T-helper 9 cell (primary cell): ENCODE measurements at regions not wholly inside any gene's neighbourhood (a gene's known extent, or its start where the extent isn't known, plus 50 kb on each side); places are given as distances from the start of the nearest gene placed in this dataset.

ENCODE experiments used
- DNase-seq: peaks from one replicate; pipeline ENCODE4 v3.0.0-alpha.2; 2020

DNA sequence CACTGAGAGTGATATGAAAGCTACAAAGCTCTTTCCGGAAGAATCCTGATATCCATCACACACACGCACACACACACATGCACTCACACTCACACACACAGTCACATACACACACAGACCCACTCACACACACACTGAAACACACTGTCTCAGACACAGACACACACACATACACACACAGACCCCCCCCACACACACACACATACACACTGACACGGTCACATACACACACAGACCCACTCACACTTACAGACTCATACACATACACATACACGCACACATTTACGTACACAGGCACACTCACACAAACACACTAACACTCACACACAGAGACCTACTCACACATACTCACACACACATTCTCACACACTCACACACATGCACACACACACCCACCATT, 58.6 kb downstream of the LIG4 start:
- DNase-seq: no peak

DNA sequence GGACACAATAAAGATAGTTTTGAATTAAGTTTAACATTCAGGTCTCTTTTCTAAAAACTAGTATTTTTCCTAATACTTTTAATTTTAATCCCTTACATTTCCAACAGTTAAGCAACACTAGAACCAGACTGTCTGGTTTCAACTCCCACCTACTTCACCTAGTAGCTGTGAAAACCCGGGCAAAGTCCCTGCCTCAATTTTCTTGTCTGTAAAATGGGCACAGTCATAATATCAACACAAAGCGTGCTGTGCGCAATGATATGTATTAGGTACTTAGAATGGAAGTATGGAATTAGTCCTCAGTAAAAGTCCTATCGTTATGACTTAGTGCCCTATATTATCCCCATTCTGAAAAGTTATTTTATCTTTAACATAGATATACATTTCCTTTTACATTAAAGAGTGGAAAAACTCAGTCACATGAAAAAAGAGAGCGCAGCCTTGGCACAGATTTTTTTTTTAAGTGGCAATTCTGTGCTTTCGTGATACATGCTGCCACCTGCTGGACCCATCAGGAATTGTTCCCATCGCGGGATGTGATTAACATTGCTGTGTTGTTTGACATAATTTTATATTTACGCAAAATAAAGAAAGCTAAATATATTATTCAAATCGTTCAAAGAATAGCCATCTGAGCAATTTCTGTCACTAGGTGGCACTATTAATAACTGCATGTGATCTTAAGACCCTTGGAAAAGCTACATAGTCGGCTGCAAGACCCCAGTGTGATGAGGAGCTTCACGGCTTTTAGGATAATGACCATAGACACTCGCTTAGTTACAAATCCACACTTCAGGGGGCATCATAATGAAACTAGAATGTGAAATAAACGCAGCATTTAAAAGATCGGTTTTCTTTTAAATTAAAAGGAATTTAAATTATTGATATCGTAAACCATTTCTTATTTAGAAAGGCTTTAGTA, 59.9 kb downstream of the LIG4 start:
- peak; percentile 50 for DNase-seq

GRCh38 chr13:108154421-108154858, 60.9 kb downstream of the LIG4 start:
- DNase-seq: no peak

GRCh38 chr13:108146642-108147041, 68.7 kb downstream of the LIG4 start:
- DNase-seq: no peak

- no peak for DNase-seq
These were observed 72.5 kb downstream of the LIG4 start for GRCh38 chr13:108142702-108143436.

DNA sequence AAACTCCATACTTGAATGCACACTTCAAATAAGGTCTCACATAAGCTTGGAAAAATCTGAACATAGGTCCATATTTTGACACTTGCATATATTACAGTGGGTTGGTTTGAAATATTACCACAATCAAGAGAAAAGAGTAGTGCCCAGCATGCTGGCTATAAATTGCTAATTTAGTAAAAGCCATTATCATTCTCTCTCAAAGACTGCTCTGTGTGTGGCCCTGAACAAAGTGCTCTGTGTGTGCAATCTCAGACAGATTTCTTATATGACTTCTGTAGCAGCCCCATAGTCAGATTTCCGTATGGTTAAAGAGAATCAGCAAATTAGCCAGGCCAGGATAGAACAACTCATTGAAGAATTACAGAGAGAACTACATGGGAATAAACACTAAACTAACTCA, 78.2 kb downstream of the LIG4 start:
- no peak for DNase-seq

- DNase-seq: no peak
These were observed 87.9 kb downstream of the LIG4 start for GRCh38 chr13:108127406-108127805.

GRCh38 chr13:108126056-108126455, 89.3 kb downstream of the LIG4 start:
- DNase-seq: no peak

DNA sequence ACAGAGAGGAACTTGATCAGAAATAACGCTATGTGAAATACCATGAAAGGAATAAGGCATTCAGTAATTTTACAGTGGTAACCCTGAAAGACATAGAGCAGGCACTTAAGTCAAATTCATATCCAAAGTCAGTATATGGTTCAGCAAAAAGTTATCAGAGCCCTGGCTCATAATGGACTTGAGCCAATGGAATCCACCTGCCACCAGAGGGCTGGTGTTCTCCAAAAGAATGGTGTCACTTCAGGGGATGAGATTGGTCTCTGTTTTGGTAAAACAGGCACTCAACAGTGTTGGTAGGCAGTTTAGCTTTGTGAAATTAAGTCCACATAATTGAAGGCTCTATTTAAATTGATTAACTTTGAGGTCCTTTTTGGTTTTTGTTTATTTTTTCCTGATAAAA, 93.9 kb downstream of the LIG4 start:
- DNase-seq: no peak

- no peak for DNase-seq
These were observed 94.5 kb downstream of the LIG4 start for GRCh38 chr13:108120856-108121255.

GRCh38 chr13:108120302-108120701, 95.0 kb downstream of the LIG4 start:
- DNase-seq: no peak

GRCh38 chr13:108115738-108116137, 99.6 kb downstream of the LIG4 start:
- no peak for DNase-seq

DNA sequence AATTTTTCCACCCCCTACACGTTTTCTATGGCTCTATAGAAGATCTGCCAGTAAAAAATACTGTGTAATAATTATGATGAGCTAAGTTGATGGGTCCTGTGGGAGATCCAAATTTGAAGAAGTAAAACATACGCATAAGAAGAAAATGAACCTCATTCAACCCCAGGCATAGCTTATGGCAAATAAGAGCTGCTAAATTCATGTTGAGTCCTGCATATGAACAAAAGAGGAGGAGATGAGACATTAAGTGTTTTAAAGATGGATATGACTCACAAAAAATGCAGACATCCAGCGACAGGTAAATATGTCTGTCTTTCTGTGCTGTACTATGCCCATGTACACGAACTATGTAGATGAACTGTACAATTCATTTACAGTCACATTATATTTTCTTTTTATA, 101.9 kb downstream of the LIG4 start:
- no peak for DNase-seq

DNA sequence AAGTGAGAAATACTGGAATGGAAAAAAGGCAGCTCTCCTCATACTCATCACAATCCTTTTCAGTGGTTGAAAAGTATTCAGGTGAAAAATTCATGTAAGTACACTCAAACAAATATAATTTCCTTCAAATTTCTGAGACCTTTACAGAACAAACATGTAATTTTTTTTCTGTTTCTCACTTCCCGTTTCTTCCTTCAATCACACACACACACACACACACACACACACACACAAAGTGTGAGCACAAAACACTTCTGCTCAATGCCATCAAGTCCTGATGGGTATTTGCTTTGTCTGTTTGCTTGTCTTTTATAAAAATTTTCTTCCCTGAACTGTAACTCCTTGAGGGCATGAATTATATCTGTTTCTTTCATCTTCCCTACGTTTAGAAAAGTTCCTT, 110.6 kb downstream of the LIG4 start:
- no peak for DNase-seq

- DNase-seq: no peak
These were observed 112.6 kb downstream of the LIG4 start for GRCh38 chr13:108102771-108103170.

GRCh38 chr13:108096301-108096915, 118.9 kb downstream of the LIG4 start:
- no peak for DNase-seq

- no peak for DNase-seq
These were observed 120.3 kb downstream of the LIG4 start for GRCh38 chr13:108095036-108095435.

DNA sequence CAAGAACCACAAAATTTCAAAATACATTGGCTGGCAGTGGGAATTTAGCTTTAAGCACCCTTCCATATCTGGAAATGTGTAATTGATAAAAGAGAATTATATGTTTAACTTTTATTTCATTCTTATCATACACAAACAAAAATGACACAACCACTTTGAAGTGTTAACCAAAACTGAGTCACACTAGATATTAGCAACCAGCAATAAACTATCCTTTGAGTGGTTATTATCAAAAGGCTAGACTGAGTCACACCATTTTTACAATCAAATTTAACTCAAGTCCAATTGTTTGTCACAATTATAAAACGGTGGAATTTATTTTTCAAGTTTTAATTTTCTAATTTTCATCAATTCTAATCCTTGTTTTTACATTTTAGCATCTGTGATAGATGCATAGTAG, 121.7 kb downstream of the LIG4 start:
- no peak for DNase-seq

DNA sequence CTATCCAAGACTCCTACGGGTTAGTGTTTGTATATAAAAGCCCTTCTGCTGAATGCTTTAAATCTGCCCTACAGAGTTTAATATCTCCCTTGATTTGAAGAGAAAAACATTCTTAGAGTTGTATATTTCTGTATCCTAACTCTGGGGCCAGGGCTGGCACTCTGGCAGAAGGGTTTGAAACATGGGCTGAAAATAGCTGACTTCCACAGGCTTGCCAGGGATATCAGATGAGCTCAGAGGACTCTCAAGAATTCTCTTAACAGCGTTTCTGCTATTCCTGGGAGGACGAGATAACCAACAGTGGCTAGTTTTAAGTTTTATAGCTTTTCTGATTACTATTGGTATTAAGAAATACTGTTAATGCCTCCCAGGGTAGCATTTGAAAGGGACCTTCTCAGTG, 127.5 kb downstream of the LIG4 start:
- DNase-seq: no peak

- DNase-seq: no peak
These were observed 128.7 kb downstream of the LIG4 start for GRCh38 chr13:108086678-108087077.

DNA sequence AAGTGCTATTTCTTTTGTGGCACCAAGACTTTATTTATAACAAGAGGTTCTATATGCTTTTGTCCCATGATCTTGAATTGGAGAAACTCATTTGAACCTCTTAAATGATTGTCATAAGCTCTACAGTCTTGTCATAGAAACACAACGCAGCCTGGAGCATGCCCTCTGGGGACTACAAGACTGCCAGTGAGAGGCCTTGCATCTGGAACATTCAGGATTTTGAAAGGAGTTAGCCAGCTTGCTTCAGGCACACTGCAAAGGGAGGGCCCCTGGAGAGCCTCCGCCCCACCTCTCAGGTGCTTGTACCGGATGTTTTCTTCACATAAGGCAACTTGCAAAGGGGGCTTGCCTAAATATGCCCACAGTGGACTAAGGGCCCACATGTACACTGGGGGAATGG, 130.5 kb downstream of the LIG4 start:
- DNase-seq: no peak

- DNase-seq: no peak
These were observed 132.3 kb downstream of the LIG4 start for GRCh38 chr13:108083056-108083455.

GRCh38 chr13:108082481-108082880, 132.9 kb downstream of the LIG4 start:
- no peak for DNase-seq

- DNase-seq: no peak
These were observed 138.1 kb downstream of the LIG4 start for GRCh38 chr13:108077284-108077683.
